ENCODE measurements at regions not wholly inside any gene's neighbourhood (a gene's known extent, or its start where the extent isn't known, plus 50 kb on each side); places are given as distances from the start of the nearest gene placed in this dataset.

DNA sequence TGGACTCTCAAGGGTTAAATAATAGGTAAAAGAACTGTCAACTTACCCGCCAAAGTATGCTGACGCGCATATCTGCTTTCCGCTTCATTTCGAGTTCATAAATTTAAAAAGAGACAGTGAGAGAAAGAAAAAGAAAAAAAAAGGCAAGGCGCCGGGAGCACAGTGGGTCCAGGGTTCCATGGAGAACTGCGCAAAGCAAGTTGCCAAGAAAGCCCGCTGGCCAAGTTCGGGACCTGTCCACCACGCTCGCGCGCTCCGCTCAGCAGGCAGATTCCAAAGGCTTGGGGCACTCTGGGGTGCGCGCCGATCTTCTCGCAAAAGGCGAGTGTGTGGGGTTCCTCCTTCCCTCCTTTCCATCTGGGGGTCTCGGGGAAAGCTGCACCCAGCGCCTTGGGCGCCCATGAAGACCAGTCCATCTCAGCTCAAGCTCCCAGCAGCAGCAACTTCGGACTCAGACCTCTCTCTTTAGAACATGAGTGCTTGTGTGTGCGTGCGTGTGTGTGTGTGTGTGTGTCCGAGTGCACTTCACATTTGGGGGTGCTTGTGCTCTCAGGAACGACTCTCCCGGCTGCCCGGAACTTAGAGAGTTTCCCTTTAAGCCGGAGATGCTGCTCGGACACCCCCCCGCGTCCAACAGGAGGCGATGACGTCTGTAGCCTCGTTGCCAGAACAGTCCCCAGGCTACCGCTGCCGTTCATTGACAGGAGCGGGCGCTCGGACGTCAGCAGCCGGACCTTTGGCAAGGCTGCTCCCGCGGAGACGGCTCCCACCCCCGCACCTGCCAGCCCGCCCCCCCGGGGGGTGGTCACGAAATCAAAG, 180.0 kb downstream of the TBXT start:
- H3K4me3 ChIP-seq (ENCODE audit: low read length): peak overlapping the region; percentile 73
- no peaks in the 10 kb centered on the region for H3K27me3 ChIP-seq (ENCODE audit: control insufficient read depth, insufficient read depth, low read length)
- H3K9ac ChIP-seq (ENCODE audit: low read length): peak overlapping the region; percentile 53
- H3K36me3 ChIP-seq (ENCODE audit: control insufficient read depth, insufficient read depth, low read length): no peaks in the 10 kb centered on the region
- H3K27ac ChIP-seq (ENCODE audit: low read depth, low read length): peak overlapping the region; percentile 63
- H3K4me1 ChIP-seq (ENCODE audit: control insufficient read depth, insufficient read depth, low read length): peaks cover 4% of the 10 kb centered on the region

DNA sequence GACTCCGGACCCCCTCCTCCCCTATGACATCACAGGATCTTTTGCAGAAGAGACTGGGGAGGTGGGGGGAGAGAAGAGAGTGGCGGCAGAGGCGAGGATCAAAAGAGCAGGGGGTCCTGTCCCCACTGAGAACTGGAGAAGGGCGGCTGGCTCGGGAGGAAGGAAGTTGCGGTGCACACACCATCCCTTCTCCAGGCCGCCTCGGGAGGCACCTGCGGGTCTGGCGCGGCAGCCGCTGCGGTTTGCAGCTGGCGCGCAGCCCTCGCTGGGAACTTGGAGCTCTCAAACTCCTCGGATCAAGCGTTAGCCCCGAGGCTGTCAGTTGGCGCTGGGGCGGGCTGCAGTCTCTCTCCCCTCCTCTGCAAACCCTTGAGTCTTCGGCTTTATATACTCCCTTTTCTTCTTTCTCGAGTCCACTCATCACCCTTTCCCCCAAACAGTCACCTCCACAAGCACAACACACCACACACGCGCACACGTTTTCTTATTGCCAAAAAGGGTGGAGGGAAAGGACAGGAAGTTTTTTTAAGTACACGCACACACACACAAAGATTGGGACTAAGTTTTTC, 180.7 kb downstream of the TBXT start:
- Histone ChIP-seq H3K27me3 (ENCODE audit: control insufficient read depth, insufficient read depth, low read length) (no peaks in the 10 kb centered on the region), H3K4me3 (ENCODE audit: low read length) (peak overlapping the region; percentile 73), H3K9ac (ENCODE audit: low read length) (no peak overlapping the region)

DNA sequence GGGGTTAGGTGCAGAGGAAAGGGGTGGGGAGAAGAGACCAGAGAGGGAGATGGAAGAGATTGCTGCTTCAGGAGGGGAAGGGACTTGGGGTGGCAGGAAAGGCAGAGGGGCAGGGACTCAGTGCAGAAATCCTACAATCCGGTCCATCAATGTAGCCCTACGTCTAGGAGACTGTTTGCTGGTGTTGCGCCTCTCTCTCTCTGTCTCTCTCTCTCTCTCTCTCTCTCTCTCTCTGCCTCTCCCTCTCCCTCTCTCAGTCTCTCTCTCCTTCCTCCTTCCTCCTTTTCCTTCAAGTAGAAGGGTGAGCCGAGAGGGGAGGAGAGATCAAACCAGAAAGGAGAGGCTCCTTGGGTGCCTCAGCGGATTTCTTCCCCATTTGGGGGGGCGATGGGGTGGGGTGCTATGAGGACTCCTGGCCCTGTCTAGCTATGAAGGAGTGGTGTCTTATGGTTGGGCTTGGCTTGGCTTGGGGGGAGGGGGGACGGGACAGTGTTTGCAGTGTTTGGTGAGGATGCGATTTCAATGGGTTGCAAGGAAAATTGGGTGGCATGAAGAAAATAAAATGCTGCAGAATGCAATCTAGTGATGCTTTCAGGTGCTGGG, 181.2 kb downstream of the TBXT start:
- Histone ChIP-seq H3K9ac (ENCODE audit: low read length) (no peak overlapping the region), H3K27me3 (ENCODE audit: control insufficient read depth, insufficient read depth, low read length) (no peaks in the 10 kb centered on the region), H3K27ac (ENCODE audit: low read depth, low read length) (no peak overlapping the region), H3K36me3 (ENCODE audit: control insufficient read depth, insufficient read depth, low read length) (no peaks in the 10 kb centered on the region), H3K4me3 (ENCODE audit: low read length) (peak overlapping the region; percentile 73), H3K4me1 (ENCODE audit: control insufficient read depth, insufficient read depth, low read length) (peaks cover 4% of the 10 kb centered on the region)

More for the DNA sequence above, 180.7 kb downstream of the TBXT start:
- peak overlapping the region; percentile 63 for H3K27ac ChIP-seq (ENCODE audit: low read depth, low read length)
- peaks cover 4% of the 10 kb centered on the region for H3K4me1 ChIP-seq (ENCODE audit: control insufficient read depth, insufficient read depth, low read length)
- no peaks in the 10 kb centered on the region for H3K36me3 ChIP-seq (ENCODE audit: control insufficient read depth, insufficient read depth, low read length)

DNA sequence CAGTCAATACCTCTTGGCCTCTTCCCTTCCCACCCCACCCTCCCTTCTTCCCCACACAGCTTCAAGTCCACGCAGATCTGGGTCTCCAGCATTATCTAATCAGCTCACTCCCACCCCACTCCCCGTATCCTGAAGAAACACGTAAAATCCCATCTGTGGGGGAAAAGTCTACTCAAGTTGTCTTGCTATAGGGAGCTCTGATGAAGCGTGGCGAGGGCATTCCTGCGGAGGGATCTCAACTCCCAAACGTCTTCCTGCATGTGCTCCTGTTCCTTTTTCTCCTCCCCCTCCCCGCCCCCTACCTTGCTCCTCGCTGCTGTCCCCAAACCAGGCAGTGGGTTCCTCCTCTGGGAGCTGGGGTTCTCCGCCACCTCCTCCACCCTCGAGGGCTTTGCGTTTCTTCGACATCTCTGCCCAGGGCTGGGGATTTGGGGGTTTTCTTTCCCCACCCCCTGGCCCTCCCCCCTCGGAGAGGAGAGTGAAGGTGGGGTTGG, 181.8 kb downstream of the TBXT start:
- Histone ChIP-seq H3K27me3 (ENCODE audit: control insufficient read depth, insufficient read depth, low read length) (no peaks in the 10 kb centered on the region), H3K4me3 (ENCODE audit: low read length) (peak overlapping the region; percentile 73), H3K9ac (ENCODE audit: low read length) (no peak overlapping the region), H3K4me1 (ENCODE audit: control insufficient read depth, insufficient read depth, low read length) (peaks cover 4% of the 10 kb centered on the region), H3K27ac (ENCODE audit: low read depth, low read length) (no peak overlapping the region), H3K36me3 (ENCODE audit: control insufficient read depth, insufficient read depth, low read length) (no peaks in the 10 kb centered on the region)

DNA sequence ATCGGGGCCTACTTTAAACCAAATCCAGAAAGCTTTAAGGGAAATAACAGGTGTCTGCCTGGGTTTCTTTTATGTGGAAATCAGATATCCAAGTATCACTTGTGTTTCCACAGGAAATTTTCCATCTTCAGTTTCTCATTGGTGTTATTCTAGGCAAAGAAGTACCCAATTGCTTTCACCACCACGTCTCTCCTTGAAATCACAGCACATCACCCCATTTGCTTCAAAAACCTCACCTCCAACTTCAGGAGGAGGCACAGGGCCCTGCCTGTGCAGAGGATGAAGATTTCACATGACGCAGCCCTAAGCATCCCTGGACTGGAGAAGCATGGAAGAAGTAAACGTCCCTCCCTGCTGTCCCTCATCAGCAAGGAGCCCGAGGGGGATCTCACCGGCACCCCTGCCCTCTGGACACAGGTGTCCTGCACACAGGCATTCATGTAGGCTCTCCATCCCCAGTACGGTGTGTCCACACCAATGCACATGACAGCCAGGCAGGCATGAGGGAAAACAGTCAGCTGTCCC, 182.3 kb downstream of the TBXT start:
- Histone ChIP-seq H3K36me3 (ENCODE audit: control insufficient read depth, insufficient read depth, low read length) (no peaks in the 10 kb centered on the region), H3K27me3 (ENCODE audit: control insufficient read depth, insufficient read depth, low read length) (no peaks in the 10 kb centered on the region), H3K4me3 (ENCODE audit: low read length) (no peak overlapping the region)

DNA sequence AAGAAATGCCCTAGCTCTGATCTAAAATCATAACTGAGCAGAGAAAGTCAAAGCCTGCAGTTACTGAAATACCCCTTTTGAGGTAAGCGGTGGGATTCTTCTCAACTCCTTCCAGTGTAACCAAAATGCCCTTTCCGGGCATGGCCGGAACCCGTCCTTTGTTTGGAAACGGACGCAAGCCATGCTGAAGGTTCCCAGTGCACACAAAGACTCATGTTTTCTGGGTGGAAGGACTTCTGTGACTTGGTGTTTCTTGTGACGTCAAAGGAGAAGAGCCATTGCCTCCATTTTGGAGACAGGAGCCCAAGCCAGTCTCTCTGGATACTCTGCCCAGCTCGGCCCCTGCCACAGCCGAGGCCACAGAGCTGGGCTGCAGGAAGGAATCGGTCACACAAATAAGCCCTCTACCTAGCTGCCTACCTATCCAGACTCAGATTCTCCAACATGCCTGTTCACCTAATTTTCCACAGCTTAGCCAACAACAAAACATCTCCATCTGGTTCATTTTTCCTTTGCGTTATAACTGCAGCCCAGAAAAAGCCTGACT, 182.8 kb downstream of the TBXT start:
- Histone ChIP-seq H3K4me3 (ENCODE audit: low read length) (no peak overlapping the region), H3K9ac (ENCODE audit: low read length) (no peak overlapping the region)

More for the DNA sequence above, 182.3 kb downstream of the TBXT start:
- H3K4me1 ChIP-seq (ENCODE audit: control insufficient read depth, insufficient read depth, low read length): peaks cover 4% of the 10 kb centered on the region
- no peak overlapping the region for H3K27ac ChIP-seq (ENCODE audit: low read depth, low read length)
- no peak overlapping the region for H3K9ac ChIP-seq (ENCODE audit: low read length)

DNA sequence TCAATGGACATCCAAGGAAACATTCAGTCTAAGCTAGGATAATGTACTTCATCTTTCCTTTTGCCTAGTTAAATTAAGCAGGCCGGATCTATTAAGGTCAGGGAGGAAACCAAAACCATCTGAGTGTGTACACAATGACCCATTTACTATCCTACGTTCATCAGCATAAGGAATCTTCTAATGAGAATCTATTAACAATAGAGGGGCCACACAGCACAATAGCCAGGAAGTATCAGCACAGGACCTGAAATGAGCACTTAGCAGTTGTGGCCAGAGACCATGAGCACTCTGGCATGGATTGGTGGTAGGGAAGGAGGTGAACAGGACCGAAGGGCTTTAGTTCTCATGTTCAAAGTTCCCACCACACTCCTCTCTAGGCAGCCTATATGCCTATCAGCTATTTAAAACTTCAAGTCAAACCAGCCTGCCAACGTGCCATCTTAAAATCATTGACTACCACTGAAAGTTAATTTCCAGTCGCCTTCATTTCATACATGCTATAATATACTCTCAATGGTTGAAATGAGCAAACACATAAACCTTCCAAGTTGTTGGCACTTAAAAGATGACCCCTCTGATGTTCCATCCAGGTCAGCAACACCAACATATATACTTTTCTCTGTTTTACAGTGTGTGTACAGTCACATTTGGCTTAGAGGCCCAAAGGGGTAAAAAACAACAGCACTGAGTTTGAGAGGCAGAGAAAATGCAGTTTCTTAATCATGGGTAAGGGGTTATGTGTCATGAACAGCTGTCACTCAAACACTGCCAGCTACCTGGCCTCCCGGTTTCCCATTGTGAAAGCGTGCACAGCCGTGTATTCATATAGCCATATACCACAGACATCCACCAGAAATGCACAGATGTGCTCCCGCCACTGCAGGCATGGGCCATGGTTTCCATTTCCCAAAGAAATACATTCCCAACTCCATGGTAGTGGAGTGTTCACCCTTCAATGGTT, 184.3 kb downstream of the TBXT start:
- H3K36me3 ChIP-seq (ENCODE audit: control insufficient read depth, insufficient read depth, low read length): no peaks in the 10 kb centered on the region
- no peaks in the 10 kb centered on the region for H3K27me3 ChIP-seq (ENCODE audit: control insufficient read depth, insufficient read depth, low read length)

More for the DNA sequence above, 182.8 kb downstream of the TBXT start:
- H3K36me3 ChIP-seq (ENCODE audit: control insufficient read depth, insufficient read depth, low read length): no peaks in the 10 kb centered on the region
- no peak overlapping the region for H3K27ac ChIP-seq (ENCODE audit: low read depth, low read length)
- H3K27me3 ChIP-seq (ENCODE audit: control insufficient read depth, insufficient read depth, low read length): no peaks in the 10 kb centered on the region
- peaks cover 4% of the 10 kb centered on the region for H3K4me1 ChIP-seq (ENCODE audit: control insufficient read depth, insufficient read depth, low read length)

DNA sequence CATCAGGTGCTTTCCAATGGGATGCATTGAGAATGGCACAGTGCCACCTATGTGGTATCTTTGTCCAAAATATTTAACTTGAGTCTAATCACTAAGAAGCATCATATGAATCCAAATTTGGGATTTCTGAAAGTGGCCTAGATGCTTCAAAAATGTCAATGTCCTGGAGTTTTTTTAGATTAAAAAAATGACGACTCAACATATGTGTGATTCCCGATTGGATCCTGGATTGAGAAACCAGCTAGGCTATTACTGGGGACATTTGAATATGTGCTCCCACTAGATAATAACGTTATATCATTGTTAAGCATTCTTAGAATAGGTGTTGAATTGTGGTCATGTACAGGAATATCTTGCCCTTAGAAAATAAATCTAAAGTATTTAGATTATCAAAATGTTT, 189.2 kb downstream of the TBXT start:
- Histone ChIP-seq H3K27me3 (ENCODE audit: control insufficient read depth, insufficient read depth, low read length) (no peaks in the 10 kb centered on the region), H3K4me3 (ENCODE audit: low read length) (no peak overlapping the region), H3K27ac (ENCODE audit: low read depth, low read length) (no peak overlapping the region), H3K36me3 (ENCODE audit: control insufficient read depth, insufficient read depth, low read length) (no peaks in the 10 kb centered on the region), H3K4me1 (ENCODE audit: control insufficient read depth, insufficient read depth, low read length) (no peaks in the 10 kb centered on the region), H3K9ac (ENCODE audit: low read length) (no peak overlapping the region)

More for the DNA sequence above, 184.3 kb downstream of the TBXT start:
- no peak overlapping the region for H3K9ac ChIP-seq (ENCODE audit: low read length)
- no peak overlapping the region for H3K4me3 ChIP-seq (ENCODE audit: low read length)
- no peak overlapping the region for H3K27ac ChIP-seq (ENCODE audit: low read depth, low read length)
- H3K4me1 ChIP-seq (ENCODE audit: control insufficient read depth, insufficient read depth, low read length): no peaks in the 10 kb centered on the region

DNA sequence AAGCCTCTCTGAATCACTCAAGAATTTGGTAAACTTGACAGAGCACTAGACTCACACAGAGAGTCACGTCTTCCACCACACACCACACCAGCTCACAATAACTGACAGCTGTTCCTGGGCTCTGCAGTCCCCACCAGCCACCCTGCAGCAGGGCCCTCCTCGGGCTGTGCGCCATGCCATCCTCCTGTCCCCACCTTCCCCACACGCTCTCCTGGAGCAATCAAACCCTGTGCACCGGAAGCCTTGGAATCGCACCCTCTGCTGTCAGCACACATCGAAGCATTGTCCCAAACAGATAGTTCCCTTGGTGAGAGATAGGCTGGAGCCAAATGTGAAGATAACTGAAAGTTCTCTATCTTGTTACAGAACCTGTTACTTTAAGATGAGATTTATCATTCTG, 191.0 kb downstream of the TBXT start:
- Histone ChIP-seq H3K9ac (ENCODE audit: low read length) (no peak overlapping the region), H3K36me3 (ENCODE audit: control insufficient read depth, insufficient read depth, low read length) (no peaks in the 10 kb centered on the region), H3K4me1 (ENCODE audit: control insufficient read depth, insufficient read depth, low read length) (no peaks in the 10 kb centered on the region), H3K27ac (ENCODE audit: low read depth, low read length) (no peak overlapping the region), H3K4me3 (ENCODE audit: low read length) (no peak overlapping the region), H3K27me3 (ENCODE audit: control insufficient read depth, insufficient read depth, low read length) (no peaks in the 10 kb centered on the region)

DNA sequence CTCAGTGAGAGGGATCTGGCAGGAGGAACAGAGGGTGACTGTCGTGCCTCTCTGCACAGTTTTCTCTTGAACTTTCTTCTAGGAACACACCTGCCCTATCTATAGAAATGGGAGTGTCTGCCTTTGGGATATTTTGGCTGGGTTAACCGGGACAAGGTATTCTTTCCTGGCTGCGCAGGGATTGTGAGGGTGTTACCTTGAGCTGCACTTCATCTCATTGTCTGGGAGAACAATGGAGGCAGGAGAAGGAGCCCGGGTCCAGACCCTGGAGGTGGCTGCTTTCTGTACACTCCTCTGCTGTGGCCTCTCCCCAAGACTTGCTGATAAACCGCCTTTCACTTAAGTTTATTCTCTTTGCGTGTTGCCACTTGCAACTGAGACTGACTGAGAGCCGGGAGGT, 192.8 kb downstream of the TBXT start:
- Histone ChIP-seq H3K36me3 (ENCODE audit: control insufficient read depth, insufficient read depth, low read length) (no peaks in the 10 kb centered on the region), H3K9ac (ENCODE audit: low read length) (no peak overlapping the region), H3K4me1 (ENCODE audit: control insufficient read depth, insufficient read depth, low read length) (no peaks in the 10 kb centered on the region), H3K27me3 (ENCODE audit: control insufficient read depth, insufficient read depth, low read length) (no peaks in the 10 kb centered on the region), H3K27ac (ENCODE audit: low read depth, low read length) (no peak overlapping the region), H3K4me3 (ENCODE audit: low read length) (no peak overlapping the region)

DNA sequence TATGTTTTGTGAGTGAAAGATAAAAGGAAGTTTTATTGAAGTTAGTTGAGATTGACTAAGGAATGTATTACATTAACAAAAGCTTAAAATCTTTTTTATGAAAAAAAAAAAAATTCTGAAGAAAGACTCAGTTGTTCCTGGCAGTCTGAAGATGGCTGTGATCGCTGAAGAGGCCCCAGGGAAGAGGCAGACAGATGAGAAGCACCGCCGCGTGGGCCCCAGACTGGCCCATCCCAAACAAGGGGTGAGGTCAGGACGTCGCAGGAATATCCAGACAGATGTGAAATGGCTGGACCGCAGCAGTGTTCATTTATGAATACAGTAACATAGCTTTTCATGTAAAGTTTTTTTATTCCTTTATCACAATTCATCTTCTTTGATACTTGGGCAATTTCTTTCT, 194.2 kb downstream of the TBXT start:
- H3K27ac ChIP-seq (ENCODE audit: low read depth, low read length): no peak overlapping the region
- H3K4me1 ChIP-seq (ENCODE audit: control insufficient read depth, insufficient read depth, low read length): no peaks in the 10 kb centered on the region
- no peak overlapping the region for H3K9ac ChIP-seq (ENCODE audit: low read length)
- no peaks in the 10 kb centered on the region for H3K36me3 ChIP-seq (ENCODE audit: control insufficient read depth, insufficient read depth, low read length)
- H3K27me3 ChIP-seq (ENCODE audit: control insufficient read depth, insufficient read depth, low read length): no peaks in the 10 kb centered on the region
- H3K4me3 ChIP-seq (ENCODE audit: low read length): no peak overlapping the region
